PC-3 (cell line): ENCODE measurements at regions not wholly inside any gene's neighbourhood (a gene's known extent, or its start where the extent isn't known, plus 50 kb on each side); places are given as distances from the start of the nearest gene placed in this dataset.
"Not testable (repeated sequence)": the region's sequence is repeated elsewhere in the genome, so short reads cannot be mapped to it uniquely, and the experiment has no call there.

Source experiments
- ATAC-seq: fragments of 200-7000 bp; cut with Tn5 transposase; 2 replicates; pipeline ENCODE4 v1.9.1; 2020; ENCODE audit warnings: mild to moderate bottlenecking, moderate library complexity
- BruUV-seq: library from RNA; stranded (reverse); fragments of 400-500 nt; replicated peaks from 2 replicates; lab custom pipeline; 2021; lab: Mats Ljungman, UMichigan
- CTCF ChIA-PET: fragments of 300-600 bp; sonication (Branson Sonifier 250); formaldehyde crosslinking; loops from one replicate; lab custom pipeline; 2022; ENCODE audit warnings: antibody characterized with exemption; lab: Charles Lee
- POLR2A ChIA-PET: fragments of 300-600 bp; sonication (Branson Sonifier 250); formaldehyde crosslinking; loops from one replicate; lab custom pipeline; 2022; ENCODE audit warnings: antibody characterized with exemption; ENCODE audit not compliant: unreplicated experiment; lab: Charles Lee
- DNase-seq: peaks from one replicate; pipeline ENCODE4 v3.0.0-alpha.2; 2015
- H2AFZ ChIP-seq: fragments of 300-600 bp; sonication (generic); 2 replicates; pipeline ENCODE4 v1.6.0; 2016; ENCODE audit warnings: antibody characterized with exemption, low read length
- H3F3A ChIP-seq: fragments of 300-600 bp; sonication (generic); one replicate; pipeline ENCODE4 v1.6.0; 2017; ENCODE audit warnings: antibody characterized with exemption, low read length, control low read depth, mild to moderate bottlenecking; ENCODE audit not compliant: unreplicated experiment
- H3K27ac ChIP-seq: fragments of 300-600 bp; sonication (generic); 2 replicates; pipeline ENCODE4 v1.5.1; 2016; ENCODE audit warnings: mild to moderate bottlenecking, low read length
- H3K27me3 ChIP-seq: fragments of 300-600 bp; sonication (generic); 2 replicates; pipeline ENCODE4 v1.6.1; 2016; ENCODE audit warnings: low read length, mixed read lengths
- H3K36me3 ChIP-seq: fragments of 300-600 bp; sonication (generic); 2 replicates; pipeline ENCODE4 v1.6.1; 2016; ENCODE audit warnings: low read depth, mixed run types, low read length, mixed read lengths
- H3K4me1 ChIP-seq: fragments of 300-600 bp; sonication (generic); 2 replicates; pipeline ENCODE4 v1.5.1; 2016; ENCODE audit warnings: low read length; ENCODE audit not compliant: insufficient read depth
- H3K4me2 ChIP-seq: fragments of 300-600 bp; sonication (generic); 2 replicates; pipeline ENCODE4 v1.6.0; 2016; ENCODE audit warnings: low read length
- H3K4me3 ChIP-seq: fragments of 300-600 bp; sonication (generic); 2 replicates; pipeline ENCODE4 v1.5.1; 2016; ENCODE audit warnings: mild to moderate bottlenecking, low read length, mixed read lengths
- H3K79me2 ChIP-seq: fragments of 300-600 bp; sonication (generic); 2 replicates; pipeline ENCODE4 v1.6.1; 2017; ENCODE audit warnings: low read length, mixed read lengths
- H3K9ac ChIP-seq: fragments of 300-600 bp; sonication (generic); 2 replicates; pipeline ENCODE4 v1.6.0; 2016; ENCODE audit warnings: mild to moderate bottlenecking, low read length
- H3K9me2 ChIP-seq: fragments of 300-600 bp; sonication (generic); replicated peaks from 2 replicates; pipeline ENCODE4 v1.6.1; 2016; ENCODE audit warnings: mixed run types, low read length, mixed read lengths
- H3K9me3 ChIP-seq: fragments of 300-600 bp; sonication (generic); 2 replicates; pipeline ENCODE4 v1.6.1; 2016; ENCODE audit warnings: low read length, mixed read lengths
- H4K20me1 ChIP-seq: fragments of 300-600 bp; sonication (generic); 2 replicates; pipeline ENCODE4 v1.6.1; 2016; ENCODE audit warnings: low read length, mixed read lengths
- EZH2phosphoT487 ChIP-seq: fragments of 300-600 bp; sonication (generic); IDR thresholded peaks from 2 replicates; pipeline ENCODE4 v1.6.1; 2018; ENCODE audit warnings: mild to moderate bottlenecking, antibody characterized with exemption, low read length, borderline replicate concordance
- intact Hi-C: fragments of 100-400 bp; cut with micrococcal nuclease; formaldehyde crosslinking; loops from 2 replicates; pipeline ENCODE4 v1.9.0; 2023
- TF ChIP-seq, protein P1 (sequence below): fragments of 300-600 bp; sonication (generic); conservative IDR thresholded peaks from 2 replicates; pipeline ENCODE4 v1.5.1; 2017; ENCODE audit warnings: antibody characterized with exemption, low read depth, mild to moderate bottlenecking, low read length

- 0 out of 2 replicates have a peak, but pooled peaks cover 12% of the 10 kb centered on the region for H3K27me3 ChIP-seq
Observed at GRCh38 chr1:242946206-242946605, 308.9 kb downstream of the CEP170 start.

GRCh38 chr1:242936725-242937124 lies 318.4 kb downstream of the CEP170 start:
- H2AFZ ChIP-seq, CTCF ChIA-PET, H3K27ac ChIP-seq, H3K79me2 ChIP-seq, intact Hi-C loops, H3F3A ChIP-seq, POLR2A ChIA-PET, H4K20me1 ChIP-seq, H3K4me1 ChIP-seq, H3K4me2 ChIP-seq, H3K9me3 ChIP-seq, H3K4me3 ChIP-seq, BruUV-seq, H3K36me3 ChIP-seq, H3K9me2 ChIP-seq, H3K9ac ChIP-seq: not testable (repeated sequence)
- TF ChIP-seq, protein P1, sequence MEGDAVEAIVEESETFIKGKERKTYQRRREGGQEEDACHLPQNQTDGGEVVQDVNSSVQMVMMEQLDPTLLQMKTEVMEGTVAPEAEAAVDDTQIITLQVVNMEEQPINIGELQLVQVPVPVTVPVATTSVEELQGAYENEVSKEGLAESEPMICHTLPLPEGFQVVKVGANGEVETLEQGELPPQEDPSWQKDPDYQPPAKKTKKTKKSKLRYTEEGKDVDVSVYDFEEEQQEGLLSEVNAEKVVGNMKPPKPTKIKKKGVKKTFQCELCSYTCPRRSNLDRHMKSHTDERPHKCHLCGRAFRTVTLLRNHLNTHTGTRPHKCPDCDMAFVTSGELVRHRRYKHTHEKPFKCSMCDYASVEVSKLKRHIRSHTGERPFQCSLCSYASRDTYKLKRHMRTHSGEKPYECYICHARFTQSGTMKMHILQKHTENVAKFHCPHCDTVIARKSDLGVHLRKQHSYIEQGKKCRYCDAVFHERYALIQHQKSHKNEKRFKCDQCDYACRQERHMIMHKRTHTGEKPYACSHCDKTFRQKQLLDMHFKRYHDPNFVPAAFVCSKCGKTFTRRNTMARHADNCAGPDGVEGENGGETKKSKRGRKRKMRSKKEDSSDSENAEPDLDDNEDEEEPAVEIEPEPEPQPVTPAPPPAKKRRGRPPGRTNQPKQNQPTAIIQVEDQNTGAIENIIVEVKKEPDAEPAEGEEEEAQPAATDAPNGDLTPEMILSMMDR, result peak; percentile 42; the same call in 1 of the 2 replicates
- ATAC-seq (peak; percentile 73), DNase-seq (peak; percentile 39)
- peaks cover 40% of the 10 kb centered on the region for H3K27me3 ChIP-seq

More at GRCh38 chr1:242946206-242946605, 308.9 kb downstream of the CEP170 start:
- H3K36me3 ChIP-seq, result no peaks in the 10 kb centered on the region
- no peaks in the 10 kb centered on the region for H3K4me1 ChIP-seq
- TF ChIP-seq EZH2phosphoT487, result no peak
- no peak overlapping the region for H3K9ac ChIP-seq
- no TSS peak for BruUV-seq
- no peak overlapping the region for H3K4me3 ChIP-seq
- no peaks in the 10 kb centered on the region for H4K20me1 ChIP-seq
- H2AFZ ChIP-seq, result no peak overlapping the region
- intact Hi-C loops, result no loop called here
- H3K9me3 ChIP-seq, result no peaks in the 10 kb centered on the region
- ChIA-PET CTCF (no interaction called here), POLR2A (no interaction called here)
- H3K9me2 ChIP-seq, result no peaks in the 10 kb centered on the region
- no peak overlapping the region for H3K27ac ChIP-seq
- ATAC-seq (no peak), DNase-seq (no peak)
- no peak overlapping the region for H3K4me2 ChIP-seq
- H3K79me2 ChIP-seq, result no peaks in the 10 kb centered on the region
- no peaks in the 10 kb centered on the region for H3F3A ChIP-seq

DNA sequence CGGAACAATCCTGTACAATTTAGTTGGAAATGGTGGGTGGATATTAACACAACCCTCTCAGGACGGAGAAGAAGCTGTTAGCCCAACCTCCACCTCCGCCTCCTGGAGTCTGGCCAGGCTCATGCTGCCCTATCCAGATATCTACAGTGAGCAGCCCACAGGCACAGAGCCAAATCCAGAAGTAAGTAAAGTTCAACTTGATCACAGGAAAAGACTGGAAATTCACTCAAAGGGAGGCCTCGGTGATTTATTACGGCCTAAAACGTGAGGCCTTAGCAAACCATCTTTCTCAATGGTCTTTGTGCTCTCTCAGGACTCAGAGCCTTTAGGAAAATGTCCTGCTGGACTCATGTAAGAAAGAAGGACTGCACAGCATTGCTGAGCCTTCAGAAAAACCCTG lies 330.4 kb downstream of the CEP170 start:
- H3K9me3 ChIP-seq, H3K4me3 ChIP-seq, POLR2A ChIA-PET, H3F3A ChIP-seq, H3K9me2 ChIP-seq, BruUV-seq, H4K20me1 ChIP-seq, H3K79me2 ChIP-seq, intact Hi-C loops, DNase-seq, ATAC-seq, H3K4me2 ChIP-seq, H3K36me3 ChIP-seq, H3K4me1 ChIP-seq, CTCF ChIA-PET, H3K9ac ChIP-seq, H3K27ac ChIP-seq, H2AFZ ChIP-seq: not testable (repeated sequence)
- H3K27me3 ChIP-seq, result peaks cover 78% of the 10 kb centered on the region

DNA sequence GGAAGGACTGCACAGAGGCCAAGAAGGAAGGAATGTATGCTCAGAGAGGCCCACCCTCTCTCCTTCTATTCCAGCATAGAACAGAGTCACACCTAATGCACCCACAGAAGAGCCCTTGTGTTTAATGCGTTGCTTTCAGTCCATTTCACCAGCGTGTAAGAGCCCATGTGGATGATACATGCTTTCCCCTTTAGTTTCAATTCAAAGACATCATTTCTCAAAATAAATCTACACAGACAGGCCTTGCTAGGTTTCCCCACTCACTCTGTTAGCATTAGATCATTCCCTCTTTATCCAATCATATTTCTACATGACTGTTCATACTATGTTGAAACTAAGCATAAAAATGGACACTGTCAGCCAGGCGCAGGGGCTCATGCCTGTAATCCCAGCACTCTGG lies 331.5 kb downstream of the CEP170 start:
- H3K27ac ChIP-seq, intact Hi-C loops, BruUV-seq, H3K9ac ChIP-seq, DNase-seq, H3F3A ChIP-seq, H3K79me2 ChIP-seq, H4K20me1 ChIP-seq, H3K4me2 ChIP-seq, H2AFZ ChIP-seq, CTCF ChIA-PET, H3K36me3 ChIP-seq, H3K4me3 ChIP-seq, H3K9me3 ChIP-seq, H3K9me2 ChIP-seq, POLR2A ChIA-PET, H3K4me1 ChIP-seq, ATAC-seq: not testable (repeated sequence)
- H3K27me3 ChIP-seq, result peaks cover 75% of the 10 kb centered on the region

DNA sequence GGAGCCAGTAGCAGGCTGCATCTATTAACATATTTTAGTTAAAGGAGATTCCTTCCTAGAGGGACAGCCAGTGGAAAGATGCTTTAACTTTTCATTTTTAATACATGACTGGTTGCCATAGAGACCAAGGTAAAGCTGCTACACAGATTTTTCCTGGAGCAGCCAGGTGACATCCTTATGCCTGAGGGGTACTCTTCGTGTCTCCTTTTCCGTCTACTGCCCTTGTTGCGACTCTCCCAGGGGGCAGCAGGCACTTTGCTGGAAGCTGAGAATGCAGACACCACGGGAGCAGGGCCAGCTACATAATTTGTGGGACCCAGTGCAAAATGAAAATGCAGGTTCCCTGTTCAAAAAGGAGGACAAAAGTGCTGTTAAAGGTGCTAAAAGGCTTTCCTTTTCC lies 340.4 kb downstream of the CEP170 start:
- H3K36me3 ChIP-seq, H3K79me2 ChIP-seq, H4K20me1 ChIP-seq, ATAC-seq, H3K4me2 ChIP-seq, H2AFZ ChIP-seq, H3K9ac ChIP-seq, H3K27ac ChIP-seq, DNase-seq, CTCF ChIA-PET, H3K9me3 ChIP-seq, H3F3A ChIP-seq, intact Hi-C loops, POLR2A ChIA-PET, H3K9me2 ChIP-seq, H3K4me3 ChIP-seq, H3K4me1 ChIP-seq, BruUV-seq: not testable (repeated sequence)
- H3K27me3 ChIP-seq, result peaks cover 77% of the 10 kb centered on the region

- DNase-seq, CTCF ChIA-PET, H3K27ac ChIP-seq, H3K9me3 ChIP-seq, BruUV-seq, H3K9me2 ChIP-seq, intact Hi-C loops, H3K36me3 ChIP-seq, H2AFZ ChIP-seq, POLR2A ChIA-PET, H3K9ac ChIP-seq, H4K20me1 ChIP-seq, ATAC-seq, H3K4me1 ChIP-seq, H3K4me2 ChIP-seq, H3F3A ChIP-seq, H3K79me2 ChIP-seq, H3K4me3 ChIP-seq: not testable (repeated sequence)
- peaks cover 72% of the 10 kb centered on the region for H3K27me3 ChIP-seq
Observed at GRCh38 chr1:242912855-242913254, 342.2 kb downstream of the CEP170 start.
